Right lobe of liver (tissue), 6 donors: ENCODE measurements at regions not wholly inside any gene's neighbourhood (a gene's known extent, or its start where the extent isn't known, plus 50 kb on each side); places are given as distances from the start of the nearest gene placed in this dataset.
A peak's percentile ranks its signal among the peaks of the same experiment; 100 is the strongest.

Experiments
- ATAC-seq, 4 donors: fragments of 200-7000 bp; cut with Tn5 transposase; one replicate each; pipeline ENCODE4 v1.9.1; 2020; ENCODE audit warnings: mild to moderate bottlenecking in 4 of 4, moderate library complexity in 4 of 4
- DNase-seq, 3 donors: peaks; one replicate each; pipeline ENCODE4 v3.0.0-alpha.2; 2020
- H3K27ac ChIP-seq, 3 donors: fragments of 200-600 bp; one replicate each; pipeline ENCODE4 v1.8.0; 2022
- H3K27me3 ChIP-seq, 2 donors: fragments of 200-600 bp; one replicate each; pipeline ENCODE4 v1.8.0; 2022
- H3K36me3 ChIP-seq, 4 donors: fragments of 200-600 bp; sonication (generic) in 1 of 4; one replicate each; pipeline versions ENCODE4 v1.5.1 to v1.8.0; 2017 to 2022; ENCODE audit warnings: control low read depth in 1 of 4
- H3K4me1 ChIP-seq, 4 donors: fragments of 200-600 bp; sonication (generic) in 1 of 4; one replicate each; pipeline versions ENCODE4 v1.5.1 to v1.8.0; 2017 to 2022; ENCODE audit warnings: control low read depth in 1 of 4
- H3K4me3 ChIP-seq, 3 donors: fragments of 200-600 bp; one replicate each; pipeline ENCODE4 v1.8.0; 2022
- H3K9me3 ChIP-seq, 4 donors: fragments of 200-600 bp; sonication (generic) in 1 of 4; one replicate each; pipeline versions ENCODE4 v1.5.1 to v1.8.0; 2017 to 2022; ENCODE audit warnings: control low read depth in 1 of 4
- POLR2A ChIP-seq: fragments of 450-650 bp; IDR thresholded peaks from one replicate; pipeline ENCODE4 v1.6.1; 2017; ENCODE audit warnings: antibody characterized with exemption, mild to moderate bottlenecking
- WGBS: methylation state at CpG from one replicate; pipeline ENCODE4 v1.1.6; 2018; ENCODE audit warnings: low coverage, low lambda C conversion rate; ENCODE audit not compliant: insufficient coverage; ENCODE audit errors: missing lambda C conversion rate; 5-methylcytosine and 5-hydroxymethylcytosine counted together
- intact Hi-C, 2 donors: fragments of 100-400 bp; cut with DNase I; formaldehyde crosslinking; loops; one replicate each; pipeline versions ENCODE4 v1.11.2 to v1.14.1; 2022
- TF ChIP-seq, protein P1 (sequence below), 4 donors: fragments of 200-600 bp in 3 of 4; fragments of 450-650 bp in 1 of 4; IDR thresholded peaks; one replicate each; pipeline versions ENCODE4 v1.5.1 to v1.8.0; 2016 to 2022; ENCODE audit warnings: antibody characterized with exemption in 4 of 4, mild to moderate bottlenecking in 2 of 4
- donor health status: DM: no; HTN: yes; CAD: no.
- donor health status: DM: no; HTN: no; CAD: no.
- donor health status: DM: no; HTN: no; CAD: no.
- donor health status: DM: no; HTN: yes; CAD: no.
- donor health status: DM: no; HTN: yes; CAD: no.

DNA sequence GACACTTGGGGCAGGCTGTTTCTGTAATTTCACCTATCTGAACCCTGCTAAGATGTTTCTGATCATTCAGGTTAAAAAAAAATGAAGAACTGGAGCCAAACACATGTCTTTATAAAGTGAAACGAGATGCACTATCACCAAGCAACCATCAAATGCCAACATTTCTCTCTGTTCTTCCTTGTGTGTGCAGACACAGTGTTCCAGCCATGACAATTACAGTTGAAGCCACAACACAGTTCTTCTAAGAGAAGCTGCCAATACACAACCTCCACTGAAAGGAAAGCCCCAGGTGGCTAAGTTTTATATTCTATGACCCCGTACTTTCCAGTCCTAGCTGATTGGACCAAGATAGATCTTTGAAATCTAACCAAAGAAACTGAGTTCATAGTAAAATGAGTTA, 181.8 kb downstream of the RAD51AP2 start:
- WGBS: 63% methylated on average over 2 of the region's 2 CpGs
- Histone ChIP-seq H3K9me3 (no peaks in the 10 kb centered on the region), H3K36me3 (no peaks in the 10 kb centered on the region), H3K27me3 (no peaks in the 10 kb centered on the region), H3K4me1 (no peaks in the 10 kb centered on the region), H3K27ac (no peak overlapping the region), H3K4me3 (no peak overlapping the region)
- ATAC-seq (no peak), DNase-seq (no peak)
- TF ChIP-seq, protein P1, sequence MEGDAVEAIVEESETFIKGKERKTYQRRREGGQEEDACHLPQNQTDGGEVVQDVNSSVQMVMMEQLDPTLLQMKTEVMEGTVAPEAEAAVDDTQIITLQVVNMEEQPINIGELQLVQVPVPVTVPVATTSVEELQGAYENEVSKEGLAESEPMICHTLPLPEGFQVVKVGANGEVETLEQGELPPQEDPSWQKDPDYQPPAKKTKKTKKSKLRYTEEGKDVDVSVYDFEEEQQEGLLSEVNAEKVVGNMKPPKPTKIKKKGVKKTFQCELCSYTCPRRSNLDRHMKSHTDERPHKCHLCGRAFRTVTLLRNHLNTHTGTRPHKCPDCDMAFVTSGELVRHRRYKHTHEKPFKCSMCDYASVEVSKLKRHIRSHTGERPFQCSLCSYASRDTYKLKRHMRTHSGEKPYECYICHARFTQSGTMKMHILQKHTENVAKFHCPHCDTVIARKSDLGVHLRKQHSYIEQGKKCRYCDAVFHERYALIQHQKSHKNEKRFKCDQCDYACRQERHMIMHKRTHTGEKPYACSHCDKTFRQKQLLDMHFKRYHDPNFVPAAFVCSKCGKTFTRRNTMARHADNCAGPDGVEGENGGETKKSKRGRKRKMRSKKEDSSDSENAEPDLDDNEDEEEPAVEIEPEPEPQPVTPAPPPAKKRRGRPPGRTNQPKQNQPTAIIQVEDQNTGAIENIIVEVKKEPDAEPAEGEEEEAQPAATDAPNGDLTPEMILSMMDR (IDR thresholded peaks at IDR 0.05): no peak
- TF ChIP-seq POLR2A: no peak
- intact Hi-C loops: no loop called here

DNA sequence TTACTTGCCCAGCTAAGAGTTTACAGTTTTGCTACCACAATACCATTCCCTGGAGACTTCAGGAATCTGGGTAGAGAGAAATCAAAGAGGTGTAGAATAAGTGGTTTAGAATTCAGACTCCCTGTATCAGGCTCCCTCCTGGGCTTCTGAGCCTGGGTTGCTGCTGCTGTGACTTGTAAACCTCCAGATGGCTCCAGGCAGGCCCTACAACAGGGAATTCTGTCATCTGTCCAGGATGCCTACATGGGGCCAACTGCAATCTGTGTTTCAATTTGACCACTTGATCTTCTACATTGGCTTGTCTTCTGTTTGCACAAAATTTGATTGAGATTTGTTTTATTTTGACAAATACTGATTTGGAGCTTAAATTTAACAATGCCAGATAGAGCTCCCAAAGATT, 183.9 kb downstream of the RAD51AP2 start:
- no peak for ATAC-seq
- Histone ChIP-seq H3K4me1 (no peaks in the 10 kb centered on the region), H3K27me3 (no peaks in the 10 kb centered on the region), H3K27ac (no peak overlapping the region), H3K4me3 (no peak overlapping the region), H3K9me3 (no peaks in the 10 kb centered on the region), H3K36me3 (no peaks in the 10 kb centered on the region)
- intact Hi-C loops: no loop called here
- no peak for DNase-seq
- no peak for TF ChIP-seq POLR2A
- TF ChIP-seq, protein P1 (IDR thresholded peaks at IDR 0.05): no peak

DNA sequence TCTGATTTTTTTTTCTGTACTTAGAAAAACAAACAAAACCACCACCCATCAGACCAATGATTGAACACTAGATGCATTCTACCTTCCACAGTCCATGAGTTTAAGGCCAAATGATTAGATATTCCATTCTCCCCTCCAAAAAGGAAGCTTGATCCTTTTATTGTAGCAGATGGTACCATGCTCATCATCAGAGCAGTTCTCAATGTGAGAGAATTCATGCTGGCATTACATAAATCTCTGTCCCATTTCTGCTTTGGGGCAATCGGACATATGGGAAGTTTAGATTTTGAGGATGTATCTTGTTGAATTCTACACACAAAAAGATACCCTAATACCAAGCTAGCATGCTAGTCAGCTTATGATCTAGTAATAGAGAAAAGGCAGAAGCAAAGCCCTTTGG, 186.6 kb downstream of the RAD51AP2 start:
- TF ChIP-seq, protein P1 (IDR thresholded peaks at IDR 0.05): no peak
- no peak for TF ChIP-seq POLR2A
- Histone ChIP-seq H3K9me3 (no peaks in the 10 kb centered on the region), H3K36me3 (no peaks in the 10 kb centered on the region), H3K27ac (no peak overlapping the region), H3K4me3 (no peak overlapping the region), H3K4me1 (no peaks in the 10 kb centered on the region), H3K27me3 (no peaks in the 10 kb centered on the region)
- intact Hi-C loops: no loop called here
- ATAC-seq: no peak
- no peak for DNase-seq
- WGBS: 82% methylated on average over 1 of the region's 1 CpG

DNA sequence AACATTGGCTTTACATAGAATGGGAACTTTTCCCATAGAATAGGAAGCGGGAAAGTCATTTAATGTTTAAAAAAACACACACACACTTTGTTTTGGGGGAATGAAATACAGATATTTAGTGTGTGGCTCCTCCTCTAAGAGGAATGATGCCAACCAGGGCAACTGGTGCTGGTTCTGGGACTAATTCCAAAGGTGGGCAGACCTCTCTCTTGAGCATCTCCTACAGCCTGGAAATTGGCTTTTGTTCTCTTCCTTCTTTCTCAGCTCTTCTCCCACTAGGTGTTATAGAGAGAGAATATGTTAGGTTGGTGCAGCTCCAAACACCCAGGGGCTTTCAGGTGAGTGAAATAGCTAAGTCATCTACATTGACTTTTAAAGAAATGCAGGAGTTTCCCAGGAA, 190.1 kb downstream of the RAD51AP2 start:
- no peak overlapping the region for H3K4me3 ChIP-seq
- intact Hi-C loops: no loop called here
- H3K9me3 ChIP-seq: no peaks in the 10 kb centered on the region
- WGBS: 67% methylated on average over 1 of the region's 1 CpG
- no peak overlapping the region for H3K27ac ChIP-seq
- H3K36me3 ChIP-seq: no peaks in the 10 kb centered on the region
- DNase-seq: no peak
- TF ChIP-seq, protein P1 (IDR thresholded peaks at IDR 0.05): no peak
- TF ChIP-seq POLR2A: no peak
- H3K27me3 ChIP-seq: no peaks in the 10 kb centered on the region
- ATAC-seq: no peak
- no peaks in the 10 kb centered on the region for H3K4me1 ChIP-seq

DNA sequence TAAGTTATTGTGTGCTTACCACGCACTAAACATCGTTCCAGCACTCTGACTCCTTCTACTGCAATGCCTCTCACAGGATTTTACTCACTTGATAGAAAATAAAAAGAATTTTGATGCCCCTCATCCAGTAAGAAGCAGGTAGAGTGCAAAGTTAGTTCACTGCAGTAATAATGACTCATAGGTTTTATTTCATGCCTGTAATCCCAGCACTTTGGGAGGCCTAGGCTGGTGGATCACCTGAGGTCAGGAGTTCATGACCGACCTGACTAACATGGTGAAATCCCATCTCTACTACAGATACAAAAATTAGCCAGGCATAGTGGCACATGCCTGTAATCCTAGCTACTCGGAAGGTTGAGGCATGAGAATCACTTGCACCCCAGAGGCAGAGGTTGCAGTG, 190.6 kb downstream of the RAD51AP2 start:
- WGBS: 73% methylated on average over 4 of the region's 4 CpGs
- ATAC-seq: peak in 1 of 4 donors; percentile 72
- intact Hi-C loops: no loop called here
- Histone ChIP-seq H3K27ac (no peak overlapping the region), H3K36me3 (no peaks in the 10 kb centered on the region), H3K9me3 (no peaks in the 10 kb centered on the region), H3K4me3 (no peak overlapping the region), H3K4me1 (no peaks in the 10 kb centered on the region), H3K27me3 (no peaks in the 10 kb centered on the region)
- no peak for DNase-seq
- TF ChIP-seq POLR2A: no peak
- TF ChIP-seq, protein P1 (IDR thresholded peaks at IDR 0.05): no peak
